ENCODE measurements at regions not wholly inside any gene's neighbourhood (a gene's known extent, or its start where the extent isn't known, plus 50 kb on each side); places are given as distances from the start of the nearest gene placed in this dataset.

GRCh38 chr17:11056926-11057325 is 184.1 kb upstream of the SHISA6 start:
- in situ Hi-C loops (cut with MboI; ENCODE audit: low pct_unique_long_range_greater_than_20kb, low sequenced_read_pairs, unreplicated experiment): no loop called here
- no peak for TF ChIP-seq CTCF (IDR thresholded peaks at IDR 0.05; ENCODE audit: extremely low read depth, insufficient read depth, missing control alignments)
- no peak for DNase-seq (ENCODE audit: low spot score)

GRCh38 chr17:11053846-11054245 is 187.2 kb upstream of the SHISA6 start:
- DNase-seq (ENCODE audit: low spot score): no peak
- TF ChIP-seq CTCF (IDR thresholded peaks at IDR 0.05; ENCODE audit: extremely low read depth, insufficient read depth, missing control alignments): no peak
- in situ Hi-C loops (cut with MboI; ENCODE audit: low pct_unique_long_range_greater_than_20kb, low sequenced_read_pairs, unreplicated experiment): no loop called here

GRCh38 chr17:11049539-11049938 is 191.5 kb upstream of the SHISA6 start:
- no peak for TF ChIP-seq CTCF (IDR thresholded peaks at IDR 0.05; ENCODE audit: extremely low read depth, insufficient read depth, missing control alignments)
- DNase-seq (ENCODE audit: low spot score): no peak
- in situ Hi-C loops (cut with MboI; ENCODE audit: low pct_unique_long_range_greater_than_20kb, low sequenced_read_pairs, unreplicated experiment): no loop called here

GRCh38 chr17:11047228-11047627 is 193.8 kb upstream of the SHISA6 start:
- in situ Hi-C loops (cut with MboI; ENCODE audit: low pct_unique_long_range_greater_than_20kb, low sequenced_read_pairs, unreplicated experiment): no loop called here
- DNase-seq (ENCODE audit: low spot score): no peak
- no peak for TF ChIP-seq CTCF (IDR thresholded peaks at IDR 0.05; ENCODE audit: extremely low read depth, insufficient read depth, missing control alignments)

GRCh38 chr17:11039342-11039741 is 201.5 kb upstream of the PIRT start:
- no peak for DNase-seq (ENCODE audit: low spot score)
- no peak for TF ChIP-seq CTCF (IDR thresholded peaks at IDR 0.05; ENCODE audit: extremely low read depth, insufficient read depth, missing control alignments)
- in situ Hi-C loops (cut with MboI; ENCODE audit: low pct_unique_long_range_greater_than_20kb, low sequenced_read_pairs, unreplicated experiment): no loop called here

GRCh38 chr17:11035681-11036080 is 197.8 kb upstream of the PIRT start:
- no peak for TF ChIP-seq CTCF (IDR thresholded peaks at IDR 0.05; ENCODE audit: extremely low read depth, insufficient read depth, missing control alignments)
- in situ Hi-C loops (cut with MboI; ENCODE audit: low pct_unique_long_range_greater_than_20kb, low sequenced_read_pairs, unreplicated experiment): no loop called here
- no peak for DNase-seq (ENCODE audit: low spot score)

GRCh38 chr17:11031787-11032186 is 193.9 kb upstream of the PIRT start:
- TF ChIP-seq CTCF (IDR thresholded peaks at IDR 0.05; ENCODE audit: extremely low read depth, insufficient read depth, missing control alignments): no peak
- in situ Hi-C loops (cut with MboI; ENCODE audit: low pct_unique_long_range_greater_than_20kb, low sequenced_read_pairs, unreplicated experiment): no loop called here
- no peak for DNase-seq (ENCODE audit: low spot score)
